Loucy (cell line): ENCODE measurements at regions not wholly inside any gene's neighbourhood (a gene's known extent, or its start where the extent isn't known, plus 50 kb on each side); places are given as distances from the start of the nearest gene placed in this dataset.

Source experiments
- H2AFZ ChIP-seq: fragments of 200-600 bp; sonication (generic); 2 replicates; pipeline ENCODE4 v1.6.0; 2016; ENCODE audit warnings: antibody characterized with exemption, mild to moderate bottlenecking, low read length, moderate library complexity
- H3F3A ChIP-seq: fragments of 200-600 bp; 2 replicates; pipeline ENCODE4 v1.6.0; 2016; ENCODE audit warnings: antibody characterized with exemption, low read depth, mild to moderate bottlenecking
- H3K27me3 ChIP-seq: fragments of 200-600 bp; sonication (generic); 2 replicates; pipeline ENCODE4 v1.6.1; 2014; ENCODE audit warnings: low read length, mild to moderate bottlenecking; ENCODE audit not compliant: insufficient read depth, poor library complexity, severe bottlenecking
- H3K36me3 ChIP-seq: fragments of 200-600 bp; sonication (generic); 2 replicates; pipeline ENCODE4 v1.6.1; 2016; ENCODE audit warnings: low read length; ENCODE audit not compliant: insufficient read depth
- H3K4me1 ChIP-seq: fragments of 200-600 bp; sonication (generic); 2 replicates; pipeline ENCODE4 v1.5.1; 2014; ENCODE audit warnings: low read length, mild to moderate bottlenecking; ENCODE audit not compliant: insufficient read depth, poor library complexity, severe bottlenecking
- H3K4me2 ChIP-seq: fragments of 200-600 bp; sonication (generic); 2 replicates; pipeline ENCODE4 v1.6.0; 2014; ENCODE audit warnings: antibody characterized with exemption, low read length, low read depth, mild to moderate bottlenecking; ENCODE audit not compliant: poor library complexity, severe bottlenecking
- H3K4me3 ChIP-seq: fragments of 200-600 bp; sonication (generic); 2 replicates; pipeline ENCODE4 v1.5.1; 2014; ENCODE audit warnings: low read length, mild to moderate bottlenecking, mixed read lengths; ENCODE audit not compliant: poor library complexity, severe bottlenecking
- H3K79me2 ChIP-seq: fragments of 200-600 bp; sonication (generic); 2 replicates; pipeline ENCODE4 v1.6.1; 2014; ENCODE audit warnings: low read length; ENCODE audit not compliant: insufficient read depth
- H3K9ac ChIP-seq: fragments of 200-600 bp; sonication (generic); 2 replicates; pipeline ENCODE4 v1.6.0; 2014; ENCODE audit warnings: mild to moderate bottlenecking, low read depth, low read length, moderate library complexity; ENCODE audit not compliant: poor library complexity, severe bottlenecking
- H3K9me2 ChIP-seq: fragments of 200-600 bp; sonication (generic); replicated peaks from 2 replicates; pipeline ENCODE4 v1.6.1; 2016; ENCODE audit warnings: low read depth, low read length, mixed read lengths
- H3K9me3 ChIP-seq: fragments of 200-600 bp; sonication (generic); 2 replicates; pipeline ENCODE4 v1.6.1; 2014; ENCODE audit warnings: mild to moderate bottlenecking, antibody characterized with exemption, low read length, low read depth; ENCODE audit not compliant: insufficient read depth
- H4K20me1 ChIP-seq: fragments of 200-600 bp; sonication (generic); 2 replicates; pipeline ENCODE4 v1.6.0; 2014; ENCODE audit warnings: antibody characterized with exemption, low read length, mild to moderate bottlenecking; ENCODE audit not compliant: insufficient read depth, poor library complexity, severe bottlenecking
- EZH2phosphoT487 ChIP-seq: fragments of 200-600 bp; IDR thresholded peaks from 2 replicates; pipeline ENCODE4 v1.6.1; 2018; ENCODE audit warnings: antibody characterized with exemption, mild to moderate bottlenecking, moderate library complexity, borderline replicate concordance
- TF ChIP-seq, protein P1 (sequence below): fragments of 200-600 bp; sonication (generic); conservative IDR thresholded peaks from 2 replicates; pipeline ENCODE4 v1.5.1; 2014; ENCODE audit warnings: mild to moderate bottlenecking, antibody characterized with exemption, low read length

GRCh38 chr16:73547552-73548403 lies 499.9 kb upstream of the ZFHX3 start:
- Histone ChIP-seq H3K36me3 (no peaks in the 10 kb centered on the region), H3K9me3 (no peaks in the 10 kb centered on the region), H3K79me2 (no peaks in the 10 kb centered on the region), H3K9ac (no peak overlapping the region), H3K4me1 (no peaks in the 10 kb centered on the region), H3K4me3 (no peak overlapping the region), H3K4me2 (no peak overlapping the region), H3F3A (no peaks in the 10 kb centered on the region), H4K20me1 (no peaks in the 10 kb centered on the region), H3K27me3 (no peaks in the 10 kb centered on the region), H3K9me2 (no peaks in the 10 kb centered on the region), H2AFZ (no peak overlapping the region)
- TF ChIP-seq, protein P1, sequence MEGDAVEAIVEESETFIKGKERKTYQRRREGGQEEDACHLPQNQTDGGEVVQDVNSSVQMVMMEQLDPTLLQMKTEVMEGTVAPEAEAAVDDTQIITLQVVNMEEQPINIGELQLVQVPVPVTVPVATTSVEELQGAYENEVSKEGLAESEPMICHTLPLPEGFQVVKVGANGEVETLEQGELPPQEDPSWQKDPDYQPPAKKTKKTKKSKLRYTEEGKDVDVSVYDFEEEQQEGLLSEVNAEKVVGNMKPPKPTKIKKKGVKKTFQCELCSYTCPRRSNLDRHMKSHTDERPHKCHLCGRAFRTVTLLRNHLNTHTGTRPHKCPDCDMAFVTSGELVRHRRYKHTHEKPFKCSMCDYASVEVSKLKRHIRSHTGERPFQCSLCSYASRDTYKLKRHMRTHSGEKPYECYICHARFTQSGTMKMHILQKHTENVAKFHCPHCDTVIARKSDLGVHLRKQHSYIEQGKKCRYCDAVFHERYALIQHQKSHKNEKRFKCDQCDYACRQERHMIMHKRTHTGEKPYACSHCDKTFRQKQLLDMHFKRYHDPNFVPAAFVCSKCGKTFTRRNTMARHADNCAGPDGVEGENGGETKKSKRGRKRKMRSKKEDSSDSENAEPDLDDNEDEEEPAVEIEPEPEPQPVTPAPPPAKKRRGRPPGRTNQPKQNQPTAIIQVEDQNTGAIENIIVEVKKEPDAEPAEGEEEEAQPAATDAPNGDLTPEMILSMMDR, result no peak
- no peak for TF ChIP-seq EZH2phosphoT487

DNA sequence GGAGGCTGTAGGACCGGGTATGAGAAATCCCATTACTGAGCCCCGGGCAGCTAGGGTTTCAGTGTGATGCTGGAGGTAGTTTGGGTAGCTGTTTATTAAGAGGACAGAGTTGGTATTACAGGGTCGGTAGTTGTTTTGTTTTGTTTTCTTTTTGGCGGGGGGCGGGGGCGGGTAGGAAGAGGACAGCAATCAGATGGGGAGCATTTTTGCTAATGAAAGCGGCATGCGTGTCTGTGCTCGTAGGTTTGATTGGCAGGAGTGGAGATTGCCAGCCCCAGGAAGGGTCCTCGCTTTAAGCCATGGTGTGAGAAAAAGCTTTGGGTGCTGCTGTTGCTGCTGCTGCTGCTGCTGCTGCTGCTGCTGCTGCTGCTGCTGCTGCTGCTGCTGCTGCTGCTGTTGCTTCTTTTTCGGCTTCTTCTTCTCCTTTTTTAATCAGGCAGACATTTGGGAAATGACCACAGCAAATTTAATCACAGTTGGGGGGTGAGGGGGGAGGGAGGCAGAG lies 498.5 kb upstream of the ZFHX3 start:
- TF ChIP-seq, protein P1, result no peak
- no peak for TF ChIP-seq EZH2phosphoT487
- no peaks in the 10 kb centered on the region for H3F3A ChIP-seq
- H4K20me1 ChIP-seq, result no peaks in the 10 kb centered on the region
- H3K9me2 ChIP-seq, result no peaks in the 10 kb centered on the region
- no peak overlapping the region for H3K4me2 ChIP-seq
- no peak overlapping the region for H3K4me3 ChIP-seq
- no peaks in the 10 kb centered on the region for H3K79me2 ChIP-seq
- H3K27me3 ChIP-seq, result no peaks in the 10 kb centered on the region
- no peak overlapping the region for H3K9ac ChIP-seq
- H3K36me3 ChIP-seq, result no peaks in the 10 kb centered on the region
- H3K9me3 ChIP-seq, result no peaks in the 10 kb centered on the region
- no peaks in the 10 kb centered on the region for H3K4me1 ChIP-seq
- no peak overlapping the region for H2AFZ ChIP-seq

GRCh38 chr16:73545755-73546154 lies 497.8 kb upstream of the ZFHX3 start:
- H3K4me1 ChIP-seq, result no peaks in the 10 kb centered on the region
- H3K9ac ChIP-seq, result no peak overlapping the region
- no peaks in the 10 kb centered on the region for H3K79me2 ChIP-seq
- no peaks in the 10 kb centered on the region for H3K36me3 ChIP-seq
- no peak overlapping the region for H3K4me3 ChIP-seq
- TF ChIP-seq, protein P1, result no peak
- no peak for TF ChIP-seq EZH2phosphoT487
- H3F3A ChIP-seq, result no peaks in the 10 kb centered on the region
- H2AFZ ChIP-seq, result no peak overlapping the region
- H3K4me2 ChIP-seq, result no peak overlapping the region
- no peaks in the 10 kb centered on the region for H4K20me1 ChIP-seq
- H3K9me3 ChIP-seq, result no peaks in the 10 kb centered on the region
- H3K27me3 ChIP-seq, result no peaks in the 10 kb centered on the region
- H3K9me2 ChIP-seq, result no peaks in the 10 kb centered on the region
